ENCODE measurements at regions not wholly inside any gene's neighbourhood (a gene's known extent, or its start where the extent isn't known, plus 50 kb on each side); places are given as distances from the start of the nearest gene placed in this dataset.

DNA sequence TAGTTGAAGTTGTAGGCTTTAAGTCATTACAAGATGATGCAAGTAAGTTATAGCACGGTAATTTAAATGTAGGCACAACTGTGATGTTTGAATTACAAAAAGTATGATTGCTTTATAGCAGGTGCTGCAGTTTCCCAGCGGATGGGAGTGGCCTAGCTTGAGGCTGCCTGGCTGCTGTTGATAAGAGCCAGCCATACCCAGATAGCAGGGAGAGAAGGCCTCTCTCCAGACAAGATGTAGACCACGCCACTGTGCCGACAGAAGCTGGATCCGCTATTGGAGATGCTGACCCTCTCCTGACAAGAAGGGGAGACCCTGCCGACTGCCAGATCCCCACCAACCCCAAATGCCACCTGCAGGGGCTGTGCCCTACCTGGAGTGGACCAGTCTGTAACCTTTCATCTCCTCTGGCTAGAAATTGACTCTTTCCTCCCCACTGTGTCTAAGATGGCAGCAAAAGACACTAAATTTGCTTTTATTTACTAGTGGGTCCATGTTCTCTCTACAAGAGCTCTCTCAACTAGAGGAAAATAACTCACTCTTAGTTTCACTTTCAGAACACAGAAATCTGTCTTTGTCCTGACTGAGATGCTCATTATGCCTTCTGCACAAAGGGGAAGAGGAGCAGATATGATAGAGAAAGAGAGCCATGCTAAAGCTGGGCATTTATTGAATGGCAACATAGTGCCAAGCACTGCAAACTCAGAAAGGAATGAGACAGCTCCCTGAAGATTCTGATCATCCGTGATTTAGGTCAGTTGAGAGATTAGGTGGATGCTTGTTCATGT, 127.9 kb downstream of the URB2 start:
- Histone ChIP-seq H3K4me3 (ENCODE audit: low read depth, low read length) (no peak overlapping the region), H3K36me3 (ENCODE audit: control insufficient read depth, insufficient read depth, low read length) (no peaks in the 10 kb centered on the region), H3K9me3 (ENCODE audit: control insufficient read depth, low read length) (no peaks in the 10 kb centered on the region), H3K9ac (no peak overlapping the region), H2AFZ (no peak overlapping the region), H3K27ac (no peak overlapping the region), H3K27me3 (ENCODE audit: control insufficient read depth, insufficient read depth, low read length) (no peaks in the 10 kb centered on the region), H3K4me2 (ENCODE audit: low read length) (no peak overlapping the region), H3K79me2 (no peaks in the 10 kb centered on the region), H3K4me1 (no peaks in the 10 kb centered on the region)
- TF ChIP-seq, protein P1, sequence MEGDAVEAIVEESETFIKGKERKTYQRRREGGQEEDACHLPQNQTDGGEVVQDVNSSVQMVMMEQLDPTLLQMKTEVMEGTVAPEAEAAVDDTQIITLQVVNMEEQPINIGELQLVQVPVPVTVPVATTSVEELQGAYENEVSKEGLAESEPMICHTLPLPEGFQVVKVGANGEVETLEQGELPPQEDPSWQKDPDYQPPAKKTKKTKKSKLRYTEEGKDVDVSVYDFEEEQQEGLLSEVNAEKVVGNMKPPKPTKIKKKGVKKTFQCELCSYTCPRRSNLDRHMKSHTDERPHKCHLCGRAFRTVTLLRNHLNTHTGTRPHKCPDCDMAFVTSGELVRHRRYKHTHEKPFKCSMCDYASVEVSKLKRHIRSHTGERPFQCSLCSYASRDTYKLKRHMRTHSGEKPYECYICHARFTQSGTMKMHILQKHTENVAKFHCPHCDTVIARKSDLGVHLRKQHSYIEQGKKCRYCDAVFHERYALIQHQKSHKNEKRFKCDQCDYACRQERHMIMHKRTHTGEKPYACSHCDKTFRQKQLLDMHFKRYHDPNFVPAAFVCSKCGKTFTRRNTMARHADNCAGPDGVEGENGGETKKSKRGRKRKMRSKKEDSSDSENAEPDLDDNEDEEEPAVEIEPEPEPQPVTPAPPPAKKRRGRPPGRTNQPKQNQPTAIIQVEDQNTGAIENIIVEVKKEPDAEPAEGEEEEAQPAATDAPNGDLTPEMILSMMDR (IDR thresholded peaks at IDR 0.05), result no peak

GRCh38 chr1:229756666-229757065, 130.6 kb downstream of the URB2 start:
- TF ChIP-seq, protein P1 (IDR thresholded peaks at IDR 0.05), result no peak
- H2AFZ ChIP-seq, result no peak overlapping the region
- H3K4me1 ChIP-seq, result no peaks in the 10 kb centered on the region
- H3K4me2 ChIP-seq (ENCODE audit: low read length), result no peak overlapping the region
- H3K36me3 ChIP-seq (ENCODE audit: control insufficient read depth, insufficient read depth, low read length), result no peaks in the 10 kb centered on the region
- no peak overlapping the region for H3K9ac ChIP-seq
- H3K27me3 ChIP-seq (ENCODE audit: control insufficient read depth, insufficient read depth, low read length), result no peaks in the 10 kb centered on the region
- no peak overlapping the region for H3K27ac ChIP-seq
- H3K9me3 ChIP-seq (ENCODE audit: control insufficient read depth, low read length), result no peaks in the 10 kb centered on the region
- H3K79me2 ChIP-seq, result no peaks in the 10 kb centered on the region
- no peak overlapping the region for H3K4me3 ChIP-seq (ENCODE audit: low read depth, low read length)

DNA sequence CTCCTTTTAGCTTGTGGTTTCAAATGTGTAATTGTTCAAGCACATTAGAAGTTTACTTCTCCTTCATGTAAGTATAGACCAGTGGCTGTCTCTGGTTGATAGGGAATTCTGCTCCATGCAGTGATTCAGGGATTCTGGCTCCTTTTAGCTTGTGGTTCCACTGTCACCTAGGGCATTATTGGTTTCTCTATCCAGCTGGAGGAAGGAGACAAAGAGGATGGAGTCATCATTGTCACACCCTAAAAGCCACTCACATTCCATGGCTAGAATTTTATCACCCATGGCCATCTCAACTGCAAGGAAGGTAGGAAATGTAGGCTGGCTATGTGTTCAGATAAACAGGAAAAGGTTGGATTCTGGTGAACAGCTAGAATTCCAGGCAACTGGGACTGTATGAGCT, 131.2 kb downstream of the URB2 start:
- Histone ChIP-seq H3K9ac (no peak overlapping the region), H3K27ac (no peak overlapping the region), H2AFZ (no peak overlapping the region), H3K9me3 (ENCODE audit: control insufficient read depth, low read length) (no peaks in the 10 kb centered on the region), H3K4me2 (ENCODE audit: low read length) (no peak overlapping the region), H3K36me3 (ENCODE audit: control insufficient read depth, insufficient read depth, low read length) (no peaks in the 10 kb centered on the region), H3K27me3 (ENCODE audit: control insufficient read depth, insufficient read depth, low read length) (no peaks in the 10 kb centered on the region), H3K79me2 (no peaks in the 10 kb centered on the region), H3K4me3 (ENCODE audit: low read depth, low read length) (no peak overlapping the region), H3K4me1 (no peaks in the 10 kb centered on the region)
- TF ChIP-seq, protein P1 (IDR thresholded peaks at IDR 0.05), result no peak

DNA sequence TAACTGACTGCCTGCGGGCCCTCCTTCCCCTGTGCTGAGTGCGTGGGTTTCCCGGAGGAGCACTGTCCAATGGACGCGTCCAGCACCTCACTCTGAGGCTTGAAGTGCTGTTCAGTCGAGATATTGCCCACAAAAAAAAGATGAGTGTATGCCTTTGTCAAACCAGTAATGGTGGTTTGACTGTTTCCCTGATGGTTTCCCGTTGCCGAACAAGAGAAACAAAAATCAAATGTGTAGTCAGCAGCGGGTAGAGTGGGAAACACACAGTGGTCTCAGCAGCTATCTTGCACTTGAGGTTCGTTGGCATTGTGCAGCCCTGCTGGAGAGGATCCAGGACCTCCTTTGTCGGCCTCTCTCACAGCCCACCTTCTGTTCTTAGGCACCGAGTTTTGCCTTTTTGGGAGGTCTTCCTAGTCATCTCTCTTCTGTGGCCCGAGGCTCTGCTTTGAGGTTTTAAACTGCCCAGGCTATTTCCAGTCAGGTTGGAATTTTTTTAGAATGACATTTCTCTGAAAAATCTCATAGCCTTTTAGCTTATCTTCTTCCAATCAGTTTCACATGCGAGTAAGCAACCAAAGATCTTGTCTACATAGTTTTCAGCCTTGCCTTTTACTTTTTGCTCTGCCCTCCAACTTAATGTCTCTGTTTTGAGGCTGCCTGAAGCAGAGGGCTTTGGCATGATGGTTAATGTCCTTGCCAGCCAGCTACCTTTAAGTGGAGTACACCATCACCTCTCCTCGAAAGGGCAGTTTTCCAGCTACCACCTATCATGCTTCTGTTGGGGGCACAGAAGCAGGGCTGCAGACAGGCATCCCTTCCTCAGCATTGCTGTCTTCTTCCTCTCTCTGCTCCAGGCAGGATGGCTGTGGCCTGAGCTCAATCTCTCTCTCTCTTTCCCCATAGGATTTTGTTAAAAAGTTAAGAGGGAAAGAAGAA, 132.3 kb downstream of the URB2 start:
- H3K4me1 ChIP-seq, result no peaks in the 10 kb centered on the region
- no peaks in the 10 kb centered on the region for H3K79me2 ChIP-seq
- H2AFZ ChIP-seq, result no peak overlapping the region
- TF ChIP-seq, protein P1 (IDR thresholded peaks at IDR 0.05), result no peak
- no peaks in the 10 kb centered on the region for H3K27me3 ChIP-seq (ENCODE audit: control insufficient read depth, insufficient read depth, low read length)
- no peaks in the 10 kb centered on the region for H3K9me3 ChIP-seq (ENCODE audit: control insufficient read depth, low read length)
- H3K36me3 ChIP-seq (ENCODE audit: control insufficient read depth, insufficient read depth, low read length), result no peaks in the 10 kb centered on the region
- no peak overlapping the region for H3K9ac ChIP-seq
- H3K27ac ChIP-seq, result no peak overlapping the region
- no peak overlapping the region for H3K4me2 ChIP-seq (ENCODE audit: low read length)
- no peak overlapping the region for H3K4me3 ChIP-seq (ENCODE audit: low read depth, low read length)

All from parathyroid adenoma (tissue), 2 donors.